HG02981 (cell line): ENCODE measurements at regions not wholly inside any gene's neighbourhood (a gene's known extent, or its start where the extent isn't known, plus 50 kb on each side); places are given as distances from the start of the nearest gene placed in this dataset.

Experiments
- ATAC-seq: cut with Tn5 transposase; IDR thresholded peaks from one replicate; pipeline ENCODE4 v1.9.1; 2021; ENCODE audit warnings: mild to moderate bottlenecking, moderate library complexity; ENCODE audit not compliant: unreplicated experiment

- ATAC-seq: no peak
These were observed 137.2 kb upstream of the PRLR start for GRCh38 chr5:35367526-35367925.

GRCh38 chr5:35365758-35366157 is 135.5 kb upstream of the PRLR start:
- no peak for ATAC-seq

DNA sequence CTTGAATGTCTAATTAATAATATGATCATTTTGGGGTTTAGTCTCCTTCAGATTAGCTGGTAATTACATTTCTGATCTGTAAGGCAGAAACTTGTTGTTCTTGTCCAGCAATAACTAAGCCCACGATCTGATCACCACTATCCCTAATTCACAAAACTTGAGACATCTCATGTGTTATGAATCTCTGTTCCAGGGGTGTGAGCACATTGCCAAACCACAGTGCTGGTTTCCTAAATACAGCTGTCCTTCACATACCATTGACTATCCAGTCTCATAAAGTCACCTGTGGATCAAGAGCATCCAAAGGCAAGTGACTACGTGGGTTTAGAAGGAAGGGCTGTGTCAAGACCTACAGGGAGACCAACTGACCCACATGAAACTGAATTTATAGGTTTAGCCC is 134.1 kb upstream of the PRLR start:
- ATAC-seq: no peak

DNA sequence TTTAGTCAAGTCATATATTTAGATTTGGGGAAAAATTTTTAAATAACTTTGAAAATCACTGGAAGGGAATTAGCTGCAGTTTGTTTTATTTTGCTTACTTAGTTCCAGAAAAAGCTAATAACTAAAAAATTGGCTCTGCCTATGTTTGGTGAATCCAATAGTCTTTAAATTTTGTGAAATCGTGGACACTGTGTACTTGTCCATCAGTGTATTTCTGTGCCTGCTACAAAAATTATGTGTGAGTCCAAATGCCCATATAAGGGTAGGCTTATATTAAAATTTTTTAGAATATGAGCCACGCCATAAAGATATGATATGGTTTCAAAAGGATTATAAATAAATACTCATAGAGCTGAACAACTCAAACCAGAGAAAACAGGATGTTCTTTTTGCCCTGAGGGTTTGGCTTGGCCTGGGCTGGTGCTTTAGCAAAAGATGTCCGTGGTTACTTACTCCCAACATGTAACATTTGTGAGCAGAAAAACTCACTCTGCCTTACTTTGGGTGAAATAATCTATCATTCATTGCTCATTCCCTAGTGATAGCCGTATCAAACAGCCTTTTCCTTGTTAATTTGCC is 133.2 kb upstream of the PRLR start:
- ATAC-seq: no peak

DNA sequence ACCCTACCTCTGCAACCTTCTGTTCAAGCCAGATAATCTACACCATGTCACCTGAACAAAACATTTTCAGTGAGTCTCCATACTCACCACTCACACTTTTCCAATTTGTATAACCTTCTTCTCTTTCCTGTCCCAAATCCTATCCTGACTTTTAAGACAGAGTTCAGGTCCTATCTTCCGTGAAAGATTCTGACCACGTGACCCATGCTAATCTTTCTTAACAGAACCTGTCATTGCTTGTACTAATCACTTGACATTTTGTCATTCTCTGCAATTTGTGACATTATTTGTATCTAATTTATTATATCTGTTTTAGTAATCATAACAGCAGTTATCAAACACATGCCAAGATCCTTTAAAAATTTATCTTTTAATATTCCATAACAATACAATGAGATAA is 132.5 kb upstream of the PRLR start:
- no peak for ATAC-seq

- ATAC-seq: no peak
These were observed 130.4 kb upstream of the PRLR start for GRCh38 chr5:35360671-35361070.

- no peak for ATAC-seq
These were observed 129.6 kb upstream of the PRLR start for GRCh38 chr5:35359859-35360258.

GRCh38 chr5:35357973-35358372 is 127.7 kb upstream of the PRLR start:
- ATAC-seq: no peak

DNA sequence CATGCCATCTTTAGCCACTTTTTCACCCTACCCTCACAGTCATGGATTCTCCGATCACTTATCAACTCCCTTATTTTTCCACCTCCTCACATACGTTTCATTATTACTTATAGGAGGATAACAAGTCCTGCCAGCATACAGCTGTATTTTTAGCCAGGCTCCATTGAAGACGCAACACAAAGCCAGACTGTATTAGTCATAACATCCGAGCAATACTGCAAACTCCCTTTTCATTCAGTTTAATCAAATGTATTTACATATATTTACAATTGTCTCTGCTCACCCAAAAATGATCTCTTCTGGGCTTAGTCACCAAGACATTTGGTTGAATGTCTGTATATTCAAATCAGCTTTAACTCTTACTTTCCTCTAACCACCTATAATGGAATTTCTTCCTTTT is 126.4 kb upstream of the PRLR start:
- ATAC-seq: no peak

- ATAC-seq: no peak
These were observed 124.5 kb upstream of the PRLR start for GRCh38 chr5:35354751-35355150.

GRCh38 chr5:35345222-35345621 is 114.9 kb upstream of the PRLR start:
- no peak for ATAC-seq

DNA sequence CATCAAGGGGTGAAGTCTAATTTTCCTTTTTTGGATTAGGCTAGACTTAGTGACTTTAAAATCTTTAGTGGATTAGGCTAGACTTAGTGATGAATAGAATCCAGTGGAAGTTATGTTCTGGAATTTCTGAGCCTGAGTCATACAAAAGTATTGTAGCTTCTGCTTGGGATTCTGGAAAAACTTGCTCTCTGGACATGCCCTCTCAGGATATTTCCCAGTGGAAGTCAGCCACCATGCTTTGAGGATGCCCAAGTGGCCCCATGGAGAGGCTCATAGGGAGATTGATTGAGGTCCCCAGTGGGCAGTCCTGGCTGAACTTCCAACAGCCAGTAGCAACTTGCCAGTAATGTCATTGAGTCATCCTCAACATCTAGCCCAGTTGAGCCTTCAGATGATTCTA is 112.4 kb upstream of the PRLR start:
- ATAC-seq: no peak

GRCh38 chr5:35341189-35341588 is 110.9 kb upstream of the PRLR start:
- no peak for ATAC-seq

DNA sequence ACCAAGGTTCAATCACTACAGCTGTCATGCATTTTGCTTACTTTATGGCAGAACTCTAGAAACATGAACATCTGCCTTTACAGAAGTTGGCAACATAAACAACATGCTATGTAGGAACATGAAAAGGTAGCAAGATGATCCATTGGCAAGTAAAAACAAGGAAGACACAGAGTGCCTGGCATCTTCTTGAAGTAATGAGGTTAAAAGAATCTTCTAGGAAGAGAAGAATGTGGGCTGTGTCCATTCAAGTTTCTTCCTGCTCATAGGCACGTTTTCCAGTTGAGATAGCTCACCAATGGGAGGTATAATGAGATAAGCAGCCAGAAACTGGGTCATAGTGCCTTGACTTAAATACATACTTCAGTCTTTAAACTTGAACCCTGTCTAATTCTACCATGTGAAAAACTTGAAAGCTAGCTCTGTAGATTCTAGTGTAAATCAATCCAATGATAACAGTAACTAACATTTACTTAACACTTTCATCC is 109.4 kb upstream of the PRLR start:
- no peak for ATAC-seq

- no peak for ATAC-seq
These were observed 108.7 kb upstream of the PRLR start for GRCh38 chr5:35339006-35339405.

- no peak for ATAC-seq
These were observed 107.8 kb upstream of the PRLR start for GRCh38 chr5:35338157-35338453.

GRCh38 chr5:35337340-35338156 is 107.3 kb upstream of the PRLR start:
- ATAC-seq: no peak

- no peak for ATAC-seq
These were observed 105.9 kb upstream of the PRLR start for GRCh38 chr5:35336230-35336629.

DNA sequence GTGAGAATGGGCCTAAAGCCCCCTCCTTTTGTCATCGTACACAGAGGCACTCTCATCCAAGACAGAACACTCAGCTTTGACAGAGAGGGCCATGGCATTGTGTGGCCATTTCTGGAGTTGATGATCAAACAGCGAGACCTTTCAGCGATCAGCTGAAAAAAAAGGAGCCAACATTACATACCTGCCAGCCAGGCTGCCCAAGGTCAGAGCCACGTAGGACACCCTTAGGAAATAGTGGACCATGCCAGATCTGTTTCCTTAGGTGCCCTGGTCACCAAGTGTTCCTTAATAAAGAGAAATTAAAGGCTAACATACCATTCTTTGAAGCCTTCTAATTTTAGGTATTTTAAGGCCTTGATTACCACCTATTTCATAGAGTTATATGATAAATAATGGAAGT is 105.5 kb upstream of the PRLR start:
- no peak for ATAC-seq

DNA sequence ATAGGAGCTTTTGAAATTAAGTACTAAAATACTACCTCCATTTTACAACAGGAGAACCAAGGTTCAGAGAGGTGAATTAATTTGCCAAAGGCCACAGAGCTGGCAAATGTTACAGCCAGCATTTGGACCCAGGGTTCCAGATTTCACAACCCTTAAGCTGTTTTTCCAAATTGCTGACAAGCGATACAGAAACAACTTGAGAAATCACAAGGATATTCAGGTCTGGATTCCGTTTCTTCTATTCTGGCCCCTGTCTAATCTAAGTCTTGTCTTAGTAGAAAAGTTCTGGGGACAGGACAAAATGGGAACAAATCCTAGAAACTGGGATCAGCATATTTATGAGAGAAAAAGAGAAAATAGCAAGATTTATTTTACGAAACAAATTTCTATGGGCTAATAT is 103.1 kb upstream of the PRLR start:
- ATAC-seq: no peak

- no peak for ATAC-seq
These were observed 102.0 kb upstream of the PRLR start for GRCh38 chr5:35331956-35332950.

GRCh38 chr5:35325836-35326235 is 95.5 kb upstream of the PRLR start:
- no peak for ATAC-seq
